CD14-positive monocyte (primary cell): ENCODE measurements at regions not wholly inside any gene's neighbourhood (a gene's known extent, or its start where the extent isn't known, plus 50 kb on each side); places are given as distances from the start of the nearest gene placed in this dataset.

ENCODE experiments used
- DNase-seq, 3 donors: peaks; one replicate each; pipeline ENCODE4 v3.0.0-alpha.2; 2011 to 2022
- H2AFZ ChIP-seq: 2 replicates; pipeline ENCODE4 v1.6.0; 2012; ENCODE audit warnings: mild to moderate bottlenecking, low read depth, low read length, inconsistent platforms; ENCODE audit not compliant: insufficient read depth, poor library complexity, severe bottlenecking
- H3K27ac ChIP-seq, 2 donors: 1 replicate in 1 of 2; 2 replicates in 1 of 2; pipeline ENCODE4 v1.5.1; 2012 to 2013; ENCODE audit warnings: low read length in 2 of 2, control low read depth in 1 of 2, inconsistent platforms in 1 of 2, low read depth in 1 of 2, mild to moderate bottlenecking in 1 of 2
- H3K27me3 ChIP-seq, 2 donors: one replicate each; pipeline versions ENCODE4 v1.6.0 to v1.6.1; 2011 to 2013; ENCODE audit warnings: low read length in 2 of 2; ENCODE audit not compliant: control insufficient read depth in 2 of 2, insufficient read depth in 2 of 2
- H3K36me3 ChIP-seq, 2 donors: replicated peaks in 1 of 2; 1 replicate in 1 of 2; 2 replicates in 1 of 2; pipeline versions ENCODE4 v1.5.1 to v1.6.1; 2012 to 2013; ENCODE audit warnings: low read length in 2 of 2, control low read depth in 1 of 2, inconsistent platforms in 1 of 2, mild to moderate bottlenecking in 1 of 2; ENCODE audit not compliant: insufficient read depth in 2 of 2, control insufficient read depth in 1 of 2
- H3K4me1 ChIP-seq, 2 donors: 1 replicate in 1 of 2; 2 replicates in 1 of 2; pipeline versions ENCODE4 v1.5.1 to v1.6.1; 2012 to 2013; ENCODE audit warnings: low read length in 2 of 2, control low read depth in 1 of 2, inconsistent platforms in 1 of 2, mild to moderate bottlenecking in 1 of 2, moderate library complexity in 1 of 2; ENCODE audit not compliant: insufficient read depth in 2 of 2, control insufficient read depth in 1 of 2
- H3K4me2 ChIP-seq: replicated peaks from 2 replicates; pipeline ENCODE3; 2012; ENCODE audit warnings: low read length, moderate library complexity, mild to moderate bottlenecking; ENCODE audit not compliant: poor library complexity, severe bottlenecking; ENCODE audit errors: extremely low read depth
- H3K4me3 ChIP-seq, 3 experiments: fragments of 200-600 bp in 1 of 3; sonication (generic) in 1 of 3; replicated peaks in 1 of 3; 1 replicate in 2 of 3; 2 replicates in 1 of 3; pipeline ENCODE4 v1.5.1; 2011 to 2013; ENCODE audit warnings: low read length in 3 of 3, mild to moderate bottlenecking in 3 of 3, control low read depth in 2 of 3, low read depth in 2 of 3, inconsistent platforms in 1 of 3, moderate library complexity in 1 of 3
- H3K79me2 ChIP-seq: 2 replicates; pipeline ENCODE4 v1.6.0; 2012; ENCODE audit warnings: mild to moderate bottlenecking, control low read depth, inconsistent platforms, low read length, moderate library complexity; ENCODE audit not compliant: insufficient read depth
- H3K9ac ChIP-seq: 2 replicates; pipeline ENCODE4 v1.6.0; 2017; ENCODE audit warnings: low read length, mild to moderate bottlenecking; ENCODE audit not compliant: insufficient read depth, poor library complexity, severe bottlenecking
- H3K9me3 ChIP-seq, 2 donors: replicated peaks in 1 of 2; 1 replicate in 1 of 2; 2 replicates in 1 of 2; pipeline versions ENCODE4 v1.5.1 to v1.6.1; 2012 to 2013; ENCODE audit warnings: low read length in 2 of 2, control low read depth in 1 of 2; ENCODE audit not compliant: control insufficient read depth in 1 of 2, insufficient read depth in 1 of 2
- H4K20me1 ChIP-seq: 2 replicates; pipeline ENCODE4 v1.6.0; 2012; ENCODE audit warnings: mild to moderate bottlenecking, low read length, control low read depth, moderate library complexity; ENCODE audit not compliant: insufficient read depth
- H3K27ac Mint-ChIP-seq, 7 donors: one replicate each; pipeline ENCODE4 v1.8.0; 2020; ENCODE audit warnings: mild to moderate bottlenecking in 7 of 7, mixed read lengths in 7 of 7, moderate library complexity in 6 of 7, inconsistent platforms in 2 of 7
- H3K27me3 Mint-ChIP-seq, 3 donors: one replicate each; pipeline ENCODE4 v1.8.0; 2021 to 2022; ENCODE audit warnings: low read depth in 3 of 3, mild to moderate bottlenecking in 3 of 3, mixed read lengths in 3 of 3, moderate library complexity in 3 of 3, inconsistent platforms in 1 of 3
- H3K36me3 Mint-ChIP-seq, 2 donors: one replicate each; pipeline ENCODE4 v1.8.0; 2020; ENCODE audit warnings: mixed read lengths in 2 of 2, inconsistent platforms in 1 of 2, mild to moderate bottlenecking in 1 of 2
- H3K4me1 Mint-ChIP-seq: one replicate; pipeline ENCODE4 v1.8.0; 2020; ENCODE audit warnings: mild to moderate bottlenecking, mixed read lengths
- H3K4me3 Mint-ChIP-seq, 2 donors: one replicate each; pipeline ENCODE4 v1.8.0; 2020; ENCODE audit warnings: mild to moderate bottlenecking in 2 of 2, mixed read lengths in 2 of 2, moderate library complexity in 1 of 2
- H3K9me3 Mint-ChIP-seq, 7 donors: one replicate each; pipeline ENCODE4 v1.8.0; 2020 to 2022; ENCODE audit warnings: mixed read lengths in 7 of 7, mild to moderate bottlenecking in 6 of 7, moderate library complexity in 6 of 7, inconsistent platforms in 2 of 7
- WGBS: methylation state at CpG from one replicate; pipeline ENCODE4 v1.1.5; 2013; ENCODE audit warnings: missing lambda C conversion rate; ENCODE audit not compliant: insufficient coverage; 5-methylcytosine and 5-hydroxymethylcytosine counted together
- intact Hi-C, 2 donors: fragments of 100-400 bp; cut with micrococcal nuclease; formaldehyde crosslinking; loops; one replicate each; pipeline versions ENCODE4 v1.15.0 to v1.15.1; 2023
- TF ChIP-seq, protein P1 (sequence below): fragments of 200-600 bp; IDR thresholded peaks from one replicate; pipeline ENCODE4 v1.8.0; 2022; ENCODE audit warnings: antibody characterized with exemption, mild to moderate bottlenecking

DNA sequence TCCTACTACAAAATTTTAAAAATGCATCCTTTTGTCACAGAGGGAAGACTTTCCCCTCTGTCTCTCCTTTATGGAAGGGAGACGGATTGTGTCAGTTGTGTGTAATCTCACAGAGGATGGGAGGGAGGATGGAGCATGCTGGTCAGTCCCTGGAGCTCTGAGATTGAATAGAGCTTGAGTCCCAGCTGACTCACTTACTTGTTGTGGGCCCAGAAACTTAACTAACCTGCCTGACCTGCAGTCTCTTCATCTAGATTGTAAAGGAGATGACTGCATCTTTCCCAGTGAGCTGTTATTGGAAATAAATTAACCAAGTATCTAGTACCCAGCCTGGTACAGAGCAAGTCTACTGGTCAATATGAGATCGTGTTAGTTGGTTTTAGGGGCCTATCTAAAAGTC is 77.9 kb upstream of the ADO start:
- no CpG with 5 or more reads among the region's 2 CpGs for WGBS
- H3K4me1 Mint-ChIP-seq, result peaks cover 12% of the 10 kb centered on the region
- no peak overlapping the region for H3K9ac ChIP-seq
- no peak overlapping the region for H3K27ac ChIP-seq
- H3K79me2 ChIP-seq, result no peaks in the 10 kb centered on the region
- no peaks in the 10 kb centered on the region for H4K20me1 ChIP-seq
- H3K36me3 Mint-ChIP-seq, result no peaks in the 10 kb centered on the region
- H3K27me3 ChIP-seq, result peaks cover 0 to 2% of the 10 kb centered on the region in 2 donors
- H3K27me3 Mint-ChIP-seq, result peaks cover 5 to 7% (median 7%) of the 10 kb centered on the region in 3 donors
- no peak overlapping the region for H3K4me3 Mint-ChIP-seq
- no peak overlapping the region for H3K4me2 ChIP-seq
- DNase-seq, result no peak
- H3K4me3 ChIP-seq, result no peak overlapping the region
- H3K4me1 ChIP-seq, result peaks cover 14% of the 10 kb centered on the region in 2 donors
- H3K9me3 Mint-ChIP-seq, result no peaks in the 10 kb centered on the region
- no peak overlapping the region for H3K27ac Mint-ChIP-seq
- H2AFZ ChIP-seq, result no peak overlapping the region
- TF ChIP-seq, protein P1, sequence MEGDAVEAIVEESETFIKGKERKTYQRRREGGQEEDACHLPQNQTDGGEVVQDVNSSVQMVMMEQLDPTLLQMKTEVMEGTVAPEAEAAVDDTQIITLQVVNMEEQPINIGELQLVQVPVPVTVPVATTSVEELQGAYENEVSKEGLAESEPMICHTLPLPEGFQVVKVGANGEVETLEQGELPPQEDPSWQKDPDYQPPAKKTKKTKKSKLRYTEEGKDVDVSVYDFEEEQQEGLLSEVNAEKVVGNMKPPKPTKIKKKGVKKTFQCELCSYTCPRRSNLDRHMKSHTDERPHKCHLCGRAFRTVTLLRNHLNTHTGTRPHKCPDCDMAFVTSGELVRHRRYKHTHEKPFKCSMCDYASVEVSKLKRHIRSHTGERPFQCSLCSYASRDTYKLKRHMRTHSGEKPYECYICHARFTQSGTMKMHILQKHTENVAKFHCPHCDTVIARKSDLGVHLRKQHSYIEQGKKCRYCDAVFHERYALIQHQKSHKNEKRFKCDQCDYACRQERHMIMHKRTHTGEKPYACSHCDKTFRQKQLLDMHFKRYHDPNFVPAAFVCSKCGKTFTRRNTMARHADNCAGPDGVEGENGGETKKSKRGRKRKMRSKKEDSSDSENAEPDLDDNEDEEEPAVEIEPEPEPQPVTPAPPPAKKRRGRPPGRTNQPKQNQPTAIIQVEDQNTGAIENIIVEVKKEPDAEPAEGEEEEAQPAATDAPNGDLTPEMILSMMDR, result no peak
- H3K9me3 ChIP-seq, result no peaks in the 10 kb centered on the region
- H3K36me3 ChIP-seq, result no peaks in the 10 kb centered on the region
- intact Hi-C loops, result loop anchor here in 1 of 2 donors (5.0 kb wide), 1 partner anchor 34 kb away; no protein-coding TSS in a partner anchor

DNA sequence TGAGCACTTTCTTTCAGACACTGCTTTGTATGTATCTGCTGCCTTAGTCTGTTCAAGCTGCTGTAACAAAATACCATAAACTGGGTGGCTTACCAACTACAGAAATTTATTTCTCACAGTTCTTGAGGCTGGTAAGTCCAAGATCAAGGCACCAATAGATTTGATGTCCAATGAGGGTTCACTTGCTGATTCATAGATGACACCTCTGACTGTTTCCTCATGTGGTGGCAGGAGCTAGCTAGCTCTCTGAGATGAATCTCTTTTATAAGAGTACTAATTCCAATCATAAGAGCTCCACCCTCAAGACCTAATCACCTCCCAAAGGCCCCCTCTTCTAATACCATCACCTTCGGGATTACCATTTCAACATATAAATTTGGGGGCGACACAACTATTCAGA is 76.6 kb upstream of the ADO start:
- Histone ChIP-seq H3K9me3 (no peaks in the 10 kb centered on the region), H3K36me3 (no peaks in the 10 kb centered on the region), H3K4me2 (no peak overlapping the region), H3K9ac (no peak overlapping the region), H4K20me1 (no peaks in the 10 kb centered on the region), H3K27me3 (peaks cover 0 to 5% of the 10 kb centered on the region in 2 donors), H3K27ac (no peak overlapping the region), H3K4me1 (peaks cover 14% of the 10 kb centered on the region in 2 donors), H2AFZ (no peak overlapping the region), H3K79me2 (no peaks in the 10 kb centered on the region), H3K4me3 (no peak overlapping the region)
- H3K27me3 Mint-ChIP-seq, result peaks cover 5 to 7% (median 7%) of the 10 kb centered on the region in 3 donors
- no peaks in the 10 kb centered on the region for H3K9me3 Mint-ChIP-seq
- peak overlapping the region in 1 of 7 donors; percentile 76 for H3K27ac Mint-ChIP-seq
- DNase-seq, result peak; percentile 35 to 69 (median 35)
- 100% methylated on average over 2 of the region's 2 CpGs for WGBS
- TF ChIP-seq, protein P1, result no peak
- intact Hi-C loops, result loop anchor here in 1 of 2 donors (5.0 kb wide), 1 partner anchor 36 kb away; no protein-coding TSS in a partner anchor
- no peak overlapping the region for H3K4me3 Mint-ChIP-seq
- H3K36me3 Mint-ChIP-seq, result no peaks in the 10 kb centered on the region
- H3K4me1 Mint-ChIP-seq, result peaks cover 12% of the 10 kb centered on the region
